GOT3 (cell line): ENCODE measurements at regions not wholly inside any gene's neighbourhood (a gene's known extent, or its start where the extent isn't known, plus 50 kb on each side); places are given as distances from the start of the nearest gene placed in this dataset.

Source experiments
- DNase-seq: peaks from one replicate; lab custom pipeline; 2025; ENCODE audit warnings: mixed read lengths; lab: John Stamatoyannopoulos, UW

DNA sequence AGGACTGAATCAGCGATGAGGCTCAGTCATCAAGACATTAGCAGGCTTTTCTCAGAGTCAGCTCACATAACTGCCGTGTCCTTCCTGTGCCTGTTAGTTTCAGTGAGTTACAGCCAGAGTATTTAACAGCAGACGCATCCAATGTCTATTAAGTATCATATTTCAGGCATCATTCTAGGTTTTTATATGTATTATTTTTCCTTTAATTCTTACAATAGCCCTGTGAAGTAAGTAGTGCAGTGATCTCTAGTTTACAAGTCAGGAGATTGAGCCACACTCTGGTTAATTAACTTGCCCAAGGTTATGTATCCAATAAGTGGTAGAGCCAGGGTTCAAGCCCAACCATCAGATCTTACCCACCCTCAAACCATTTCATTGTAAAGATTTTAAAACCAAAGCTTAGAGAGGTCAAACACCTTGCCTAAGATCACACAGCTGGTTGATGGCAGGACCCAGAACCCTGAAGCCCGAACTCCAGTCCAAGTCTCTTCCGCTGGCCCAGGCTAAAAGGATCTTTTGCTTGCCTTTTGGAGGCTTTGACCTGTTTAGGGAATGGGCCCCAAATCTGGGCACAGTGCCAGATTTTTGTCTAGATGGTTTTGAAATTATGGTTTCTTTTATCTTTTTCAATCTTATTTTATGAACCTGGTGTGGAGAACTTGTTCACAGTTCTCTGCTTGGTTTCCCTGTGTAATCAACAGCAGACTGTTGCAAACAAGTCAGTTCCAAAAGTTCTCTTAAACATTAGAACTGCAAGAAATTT is 261.2 kb upstream of the CLINT1 start:
- DNase-seq = no peak

DNA sequence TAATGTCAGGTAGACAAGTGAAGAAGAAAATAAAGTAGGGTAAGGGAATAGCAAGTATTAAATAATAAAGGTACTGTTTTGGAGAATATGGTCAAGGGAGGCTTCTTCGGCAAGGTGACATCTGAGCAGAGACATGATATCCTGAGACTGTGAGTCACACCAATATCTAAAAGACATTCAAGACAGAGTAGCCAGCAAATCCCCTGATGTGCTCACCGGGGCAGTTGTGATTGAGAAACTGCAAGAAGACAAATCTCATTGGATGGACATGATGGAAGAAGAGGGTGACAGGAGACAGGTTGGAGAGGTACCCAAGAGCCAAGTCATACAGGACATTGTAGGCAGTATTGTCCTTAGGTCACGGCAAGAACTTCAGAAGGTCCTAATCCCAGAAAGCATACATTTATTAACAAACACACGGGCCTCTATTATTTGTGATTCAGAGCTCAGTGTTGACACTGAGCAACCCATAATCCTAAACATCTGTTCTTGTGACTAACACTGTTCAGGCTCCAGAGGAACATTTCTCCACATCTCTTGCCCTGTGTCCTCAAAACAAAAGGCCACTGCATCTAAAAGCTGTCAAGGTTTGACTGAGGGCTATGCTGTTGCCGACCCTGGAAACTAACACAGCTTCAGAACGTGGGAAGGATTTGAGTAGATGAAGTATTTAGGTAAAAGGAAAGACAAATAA is 258.7 kb upstream of the CLINT1 start:
- DNase-seq = no peak

DNA sequence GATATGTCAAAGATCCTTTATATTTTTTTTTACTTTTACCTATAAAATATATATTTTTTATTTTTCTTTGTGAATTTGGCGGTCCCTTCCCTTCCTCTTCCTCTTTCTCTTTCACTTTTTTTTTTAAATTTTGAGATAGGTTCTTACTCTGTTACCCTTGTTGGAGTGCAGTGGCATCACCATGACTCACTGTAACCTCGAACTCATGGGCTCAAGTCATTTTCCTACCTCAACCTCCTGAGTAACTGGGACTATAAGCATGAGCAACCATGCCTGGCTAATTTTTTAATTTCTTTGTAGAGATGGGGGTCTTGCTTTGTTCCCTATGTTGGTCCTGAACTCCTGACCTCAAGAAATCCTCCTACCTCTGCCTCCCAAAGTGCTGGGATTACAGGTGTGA is 258.0 kb upstream of the CLINT1 start:
- no peak for DNase-seq

DNA sequence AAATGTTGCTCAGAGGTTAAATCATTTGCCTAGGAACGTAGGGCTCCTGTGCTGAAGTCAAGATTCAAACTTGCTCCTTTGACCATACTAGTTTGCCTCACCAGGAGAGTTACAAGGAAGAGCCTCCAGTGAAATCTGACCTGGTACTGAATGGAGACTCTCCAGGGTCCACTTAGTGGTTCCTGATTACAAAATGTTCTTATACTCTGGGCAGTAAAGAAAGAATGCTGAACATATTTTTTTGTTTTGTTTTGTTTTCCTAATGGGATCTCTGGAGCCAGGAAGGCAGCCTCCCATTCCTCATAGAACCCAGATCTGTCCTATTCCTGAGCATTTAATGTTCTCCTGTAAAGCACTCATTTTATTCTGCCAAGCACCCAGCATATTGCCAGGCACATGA is 256.5 kb upstream of the CLINT1 start:
- no peak for DNase-seq

DNA sequence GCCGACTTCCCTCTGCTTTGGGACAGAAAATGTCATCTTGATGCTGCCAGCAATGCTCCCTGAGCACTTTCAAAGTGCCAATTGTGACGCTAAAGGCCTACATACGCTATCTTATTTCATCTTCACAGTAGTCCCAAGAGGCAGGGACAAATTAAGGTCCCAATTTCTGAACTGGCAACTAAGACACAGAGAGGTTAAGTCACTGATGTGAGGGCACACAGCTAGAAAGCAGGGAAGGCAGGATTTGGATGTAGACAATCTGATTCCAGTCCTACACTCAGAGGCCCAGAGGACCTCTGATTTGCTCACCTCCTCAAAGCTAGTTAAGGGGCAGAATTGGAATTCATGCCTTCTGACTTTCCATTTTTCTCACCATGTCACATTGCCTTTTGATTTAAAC is 249.2 kb upstream of the CLINT1 start:
- DNase-seq = no peak

DNA sequence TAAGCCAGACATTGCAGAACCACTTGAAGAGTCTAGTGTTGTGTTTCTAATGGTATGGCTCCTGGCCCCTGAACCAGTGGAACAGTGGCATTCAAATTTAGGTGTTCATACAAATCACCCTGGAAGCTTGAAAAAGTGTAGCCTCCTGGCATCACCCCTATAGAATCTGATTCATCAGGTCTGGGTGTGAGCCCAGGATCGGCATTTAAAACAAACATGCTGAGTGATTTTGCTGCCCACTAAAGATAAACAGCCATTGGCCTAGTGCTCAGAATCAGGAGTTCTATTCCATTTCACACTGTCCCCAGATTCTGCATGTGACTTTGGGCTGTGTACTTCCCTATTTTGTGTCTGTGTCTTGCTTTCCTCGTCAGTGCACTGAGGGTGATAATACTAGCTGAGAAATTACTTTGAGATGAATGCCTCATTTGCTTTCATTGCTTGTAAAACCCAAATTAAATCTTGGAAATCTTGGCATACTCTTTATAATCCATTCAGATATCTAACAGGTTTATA is 241.5 kb upstream of the CLINT1 start:
- no peak for DNase-seq

DNA sequence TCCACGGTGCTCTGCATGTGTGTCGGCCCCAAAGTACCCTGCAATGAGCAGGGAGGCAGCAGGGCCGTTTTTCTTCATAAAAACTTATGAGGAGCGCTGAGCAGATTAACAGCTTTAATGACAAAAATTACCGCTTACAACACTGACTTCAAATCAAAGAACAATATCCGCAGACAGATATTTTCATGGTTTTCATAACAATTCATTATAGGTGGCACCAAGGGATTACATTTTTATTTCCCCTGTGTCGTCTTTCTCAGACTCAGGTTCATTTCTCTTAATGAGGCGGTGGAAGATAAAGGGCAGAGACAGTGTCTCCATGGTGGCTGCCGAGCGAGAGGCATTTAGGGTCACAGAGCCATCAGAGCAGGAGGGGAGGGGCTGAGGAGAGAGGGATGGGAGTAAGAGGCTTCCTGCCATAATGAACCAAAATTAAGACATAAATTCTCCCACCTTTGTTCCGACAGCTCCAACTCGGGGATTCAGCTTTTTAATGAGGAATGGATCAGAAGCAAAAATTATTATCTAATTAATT is 240.7 kb upstream of the CLINT1 start:
- DNase-seq = no peak

DNA sequence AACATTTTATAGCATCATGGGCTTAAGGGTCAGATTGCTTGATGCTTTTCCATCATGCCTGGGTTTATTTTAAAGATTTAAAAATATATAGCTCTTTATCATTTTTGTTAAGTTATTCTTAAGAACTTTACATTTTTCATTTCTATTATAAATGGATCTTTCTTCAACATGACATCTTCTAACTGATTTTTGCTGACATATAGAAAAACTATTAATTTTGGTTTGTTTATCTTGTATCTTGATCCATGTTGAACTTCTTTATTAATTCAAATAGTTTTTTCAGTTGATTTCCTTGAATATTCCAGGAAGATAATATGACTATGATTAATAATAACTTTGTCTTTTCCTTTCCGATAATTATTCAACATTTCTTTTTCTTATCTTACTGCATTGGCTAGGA is 237.9 kb upstream of the CLINT1 start:
- DNase-seq = no peak

DNA sequence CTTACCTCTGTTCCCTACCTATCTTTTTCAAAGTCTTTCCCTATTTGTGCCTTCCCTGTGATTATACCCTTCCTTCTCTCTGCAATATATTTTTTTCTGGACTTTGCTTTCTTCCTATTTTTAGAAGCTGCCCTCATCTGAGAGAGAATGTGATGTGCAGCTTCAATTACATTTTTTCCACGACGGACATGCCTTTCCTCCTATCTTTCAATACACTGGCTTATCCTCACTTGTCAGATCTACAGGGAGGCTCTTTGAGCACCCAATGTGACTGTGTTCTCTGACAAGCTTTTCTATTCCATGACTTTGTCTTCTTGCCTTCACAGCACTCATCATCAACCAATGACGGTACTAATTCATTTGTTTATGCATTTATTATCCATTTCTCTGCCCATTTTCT is 227.9 kb upstream of the CLINT1 start:
- DNase-seq = no peak

DNA sequence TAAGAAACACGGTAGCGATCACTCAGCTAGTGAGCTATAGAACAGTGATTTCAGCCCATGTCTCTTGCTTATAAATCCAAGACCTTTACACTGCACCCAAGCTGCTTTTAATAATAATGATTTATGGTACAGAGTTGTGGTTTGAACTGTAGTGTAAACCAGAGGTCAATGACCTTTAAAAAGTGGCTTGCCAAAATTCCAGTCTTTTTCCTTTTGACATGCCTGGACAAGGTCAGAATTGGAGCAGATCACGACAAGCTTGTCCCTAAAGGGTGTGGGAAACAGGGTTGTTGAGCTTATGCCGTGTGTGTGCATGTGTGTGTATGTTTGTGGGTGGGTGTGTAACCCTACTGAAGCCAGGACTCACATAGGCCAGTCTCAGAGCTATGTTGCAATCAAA is 225.3 kb upstream of the CLINT1 start:
- DNase-seq = no peak

DNA sequence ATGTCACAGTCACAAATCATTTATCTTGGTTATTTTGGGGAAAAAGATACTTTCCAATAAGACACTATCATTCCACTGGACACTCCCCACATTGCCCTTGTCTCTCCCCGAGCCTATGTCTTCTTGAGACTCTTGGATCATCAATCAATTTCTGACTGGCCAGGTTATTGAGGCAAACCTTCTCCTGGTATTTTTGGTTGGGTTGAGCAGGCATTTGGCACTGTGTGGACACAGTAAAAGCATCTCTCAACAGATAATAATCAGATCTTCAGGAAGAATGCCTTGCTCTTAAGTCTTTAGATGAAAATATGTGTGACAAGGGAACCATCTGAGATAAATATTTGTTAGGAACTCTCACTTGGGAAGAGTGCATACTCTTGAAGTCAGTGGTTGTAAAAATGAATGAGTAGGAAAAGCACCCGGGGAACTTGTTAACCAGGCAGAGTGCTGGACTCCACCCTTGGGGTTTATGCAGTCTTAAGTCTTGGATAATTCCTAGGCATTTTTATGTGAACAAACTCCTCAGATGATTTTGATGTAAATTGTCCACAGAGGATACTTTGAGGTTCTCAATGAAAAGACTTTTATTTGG is 223.8 kb upstream of the CLINT1 start:
- no peak for DNase-seq

DNA sequence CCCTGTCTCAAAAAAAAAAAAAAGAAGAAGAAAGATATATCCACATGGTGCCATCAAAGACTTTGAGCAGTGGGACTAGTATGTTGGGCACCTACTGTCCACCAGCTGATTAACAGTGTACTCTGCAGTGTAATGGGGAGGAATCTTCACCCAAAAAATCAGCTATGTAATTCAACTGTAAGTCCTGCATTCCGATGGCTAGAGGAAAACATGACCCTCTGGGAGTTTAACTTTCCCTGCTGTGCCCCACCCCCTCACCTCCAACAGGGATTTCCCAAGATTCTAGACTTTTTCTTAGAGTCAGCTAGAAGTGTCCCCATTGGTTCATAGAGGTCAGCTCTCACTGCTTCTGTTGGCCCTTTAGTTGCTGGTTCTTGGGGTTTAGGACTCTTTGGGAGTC is 221.2 kb upstream of the CLINT1 start:
- no peak for DNase-seq

DNA sequence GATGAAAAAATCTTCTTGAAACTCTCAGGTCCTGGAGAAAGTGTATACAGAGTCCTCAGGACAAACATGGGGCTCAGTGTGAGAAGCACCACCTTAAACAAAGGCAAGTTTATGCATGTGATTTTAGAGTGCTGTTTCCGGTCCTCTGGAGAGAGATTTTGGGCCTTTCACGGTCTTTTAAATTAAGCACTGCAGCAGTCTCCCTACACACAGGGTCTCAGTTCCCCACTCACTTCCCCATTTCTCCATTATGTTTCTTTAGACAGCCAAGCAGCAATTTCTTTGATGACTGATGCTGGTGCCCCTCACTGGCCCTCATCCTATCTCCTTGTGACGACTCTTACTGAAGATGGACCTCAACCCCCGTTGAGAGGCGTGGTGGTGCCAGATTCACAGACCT is 220.2 kb upstream of the CLINT1 start:
- no peak for DNase-seq

DNA sequence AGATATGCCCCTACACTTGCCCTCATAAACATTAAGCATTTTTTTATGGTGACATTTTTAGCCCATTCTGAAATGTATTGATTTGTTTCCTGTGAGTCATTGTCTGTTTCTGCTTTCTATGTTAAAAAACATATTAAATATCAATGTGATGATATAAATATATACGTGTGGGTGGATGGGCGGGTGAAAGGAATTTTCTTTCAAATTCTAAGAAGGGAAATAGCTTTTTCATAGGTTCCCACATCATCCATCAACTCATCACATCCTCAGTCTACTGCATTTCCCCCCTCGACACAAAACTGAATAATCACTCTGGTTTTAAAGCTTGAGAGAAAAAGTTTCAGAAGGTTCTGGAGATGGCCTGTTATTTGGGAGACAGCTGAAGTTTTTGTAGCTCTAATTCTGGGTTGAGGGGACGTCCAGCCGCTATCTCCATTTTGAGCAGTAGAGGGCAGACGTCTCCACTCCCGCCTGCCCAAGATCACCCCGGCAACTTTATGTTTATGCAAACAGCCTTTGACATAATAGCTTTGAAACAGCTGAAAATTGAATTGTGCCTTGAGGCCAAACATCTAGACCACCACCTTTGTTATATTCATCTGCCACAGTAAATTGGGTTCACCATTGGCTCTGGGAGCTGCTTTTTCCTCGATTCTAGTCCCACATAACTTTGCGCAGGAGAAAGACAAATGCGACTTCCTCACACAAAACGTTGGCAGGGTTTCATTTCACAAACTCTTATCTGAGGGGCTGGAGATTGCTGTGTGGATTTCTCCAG is 216.2 kb upstream of the CLINT1 start:
- peak; percentile 36 for DNase-seq

DNA sequence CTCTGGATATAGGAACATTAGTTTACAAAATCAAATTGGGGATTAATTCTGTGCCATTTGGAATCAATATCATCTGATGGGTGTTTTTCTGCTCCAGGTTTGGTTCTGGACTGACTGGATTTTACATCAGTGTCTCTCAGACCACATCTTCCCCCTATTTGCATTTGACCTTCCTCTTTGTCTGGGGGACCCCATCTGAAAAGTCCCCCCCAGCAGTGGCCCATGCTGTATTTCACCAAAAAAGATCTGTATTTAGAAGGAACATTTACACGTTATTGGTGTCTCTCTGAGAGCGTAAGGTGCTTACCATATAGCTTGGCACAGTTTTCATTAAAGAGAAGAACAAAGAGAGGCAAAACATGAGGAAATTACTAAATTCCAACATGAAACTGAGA is 215.6 kb upstream of the CLINT1 start:
- no peak for DNase-seq

DNA sequence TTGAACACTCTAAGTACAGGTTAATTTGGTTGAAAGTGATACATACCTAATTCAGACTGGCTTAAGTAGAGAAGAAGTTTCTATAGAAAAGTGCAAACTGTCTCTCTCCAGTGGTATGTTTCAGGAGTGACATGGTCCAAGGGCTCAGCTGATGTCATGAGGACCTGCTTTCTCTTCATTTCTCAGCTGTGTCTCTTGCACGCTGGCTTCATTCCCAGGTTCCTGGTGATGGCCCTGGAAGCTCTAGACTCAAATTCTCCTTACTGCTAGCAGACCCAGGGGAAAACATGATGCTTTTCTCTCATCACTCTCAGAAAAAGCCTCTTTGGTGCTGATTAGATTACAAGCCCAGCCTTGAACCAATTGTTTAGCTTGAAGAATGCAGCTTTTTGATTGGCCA is 211.9 kb upstream of the CLINT1 start:
- no peak for DNase-seq

DNA sequence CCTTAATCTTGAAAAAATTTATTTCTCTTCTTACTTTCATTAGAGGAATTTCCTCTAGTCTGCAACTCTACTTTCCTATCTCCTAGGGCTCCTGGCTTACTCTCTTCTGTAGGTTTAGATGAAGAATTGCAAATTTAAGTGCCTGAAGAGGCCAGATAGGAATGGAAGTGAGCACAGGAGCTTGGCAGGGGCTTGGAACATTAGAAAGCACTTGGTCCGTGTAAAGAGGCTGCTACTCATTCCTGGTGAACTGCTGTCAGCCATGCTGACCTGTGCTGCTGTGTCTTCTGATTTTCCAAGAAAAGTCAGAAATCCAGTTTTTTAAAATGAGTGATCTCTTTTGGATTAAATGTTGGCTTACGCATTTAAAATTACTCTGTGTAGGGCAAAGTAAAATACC is 210.9 kb upstream of the CLINT1 start:
- DNase-seq = no peak

DNA sequence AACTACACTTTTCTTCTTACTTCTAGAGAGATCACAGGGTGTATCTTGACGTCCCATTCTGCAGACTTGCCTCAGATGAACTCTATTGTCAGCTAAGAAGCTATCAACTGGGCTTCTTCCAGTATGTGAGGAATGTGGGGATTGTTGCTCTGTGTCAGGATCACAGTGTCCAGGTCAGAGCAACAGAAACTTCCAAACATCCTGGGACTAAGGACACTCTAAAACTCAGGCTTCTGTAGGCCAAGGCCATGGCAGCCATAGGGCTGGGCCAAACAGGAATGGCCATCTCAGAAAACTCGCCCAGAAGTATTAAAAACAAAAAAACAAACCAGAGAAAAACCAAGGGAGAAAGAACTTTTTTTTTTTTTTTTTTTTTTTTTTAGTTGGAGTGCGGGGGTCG is 210.0 kb upstream of the CLINT1 start:
- DNase-seq = no peak

DNA sequence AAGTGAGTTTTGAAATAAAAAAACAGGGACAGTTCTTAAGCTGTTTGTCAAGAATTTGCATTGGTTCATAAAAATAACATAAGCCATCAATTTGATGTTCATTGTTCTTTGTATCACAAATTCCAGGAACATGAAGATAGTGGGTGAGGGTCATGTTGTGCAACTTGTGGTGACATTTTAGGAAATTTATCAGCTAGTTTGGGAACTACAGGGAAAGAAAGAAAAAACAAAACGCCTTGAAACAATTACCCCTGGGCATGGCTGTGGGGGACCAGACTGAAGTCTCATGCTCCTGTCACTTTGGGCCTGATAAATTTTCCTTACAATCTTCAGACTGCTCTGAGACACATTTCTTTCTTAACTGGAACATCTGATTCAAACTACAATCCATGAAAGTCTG is 207.1 kb upstream of the CLINT1 start:
- no peak for DNase-seq

DNA sequence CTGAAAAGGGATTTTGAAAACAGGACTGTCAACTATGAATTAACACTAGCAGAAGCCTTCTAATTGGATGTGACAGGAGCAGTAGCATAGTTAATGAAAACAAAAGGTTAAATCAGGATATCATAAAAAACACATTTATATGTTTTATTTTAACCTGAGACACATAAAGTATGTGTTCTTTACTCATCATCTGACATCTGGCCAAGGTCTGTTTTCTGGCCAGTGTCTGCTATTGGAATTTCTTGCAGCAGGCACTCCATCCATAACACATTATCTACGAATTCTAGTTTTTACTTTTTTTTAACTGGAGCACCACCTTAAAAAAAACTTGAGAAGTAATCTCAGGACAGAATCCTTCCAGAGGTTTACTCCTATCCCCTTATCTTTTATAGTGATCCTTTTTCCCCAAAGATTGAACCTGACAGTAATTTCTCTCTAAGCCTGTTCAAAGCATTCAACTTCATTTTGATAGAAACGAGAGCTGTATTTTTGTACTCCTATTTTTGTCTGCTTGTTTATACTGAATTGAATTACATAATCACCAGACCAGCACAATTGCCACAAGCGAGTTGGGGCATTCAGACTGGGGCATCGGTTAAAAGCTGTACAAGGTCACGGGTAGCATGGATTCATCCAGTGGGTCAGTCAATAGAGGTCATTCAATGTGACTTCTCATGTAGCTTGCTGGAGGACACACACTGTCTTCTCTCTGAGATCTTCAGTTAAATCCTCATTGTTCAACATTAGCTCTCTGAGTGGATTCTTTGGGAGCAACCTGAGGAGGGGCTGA is 205.6 kb upstream of the CLINT1 start:
- DNase-seq = no peak

DNA sequence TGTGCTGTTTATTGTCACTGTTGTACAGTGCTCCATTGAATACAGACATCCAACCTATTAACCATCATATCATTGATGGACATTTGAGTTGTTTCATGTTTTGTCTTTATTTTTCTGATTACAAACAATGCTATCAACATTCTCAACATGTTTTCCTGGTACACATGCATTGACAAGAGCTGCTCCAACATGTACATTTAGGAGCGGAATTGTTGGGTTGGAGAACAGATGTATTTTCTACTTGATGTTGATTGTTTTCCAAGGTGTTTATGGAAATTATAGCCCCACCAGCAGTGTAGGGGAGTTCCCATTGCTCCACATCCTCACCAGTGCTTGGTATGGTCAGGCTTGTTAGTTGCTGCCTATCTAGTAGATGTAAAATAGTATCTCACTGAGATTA is 204.1 kb upstream of the CLINT1 start:
- no peak for DNase-seq
